Body of pancreas (tissue), 4 donors: ENCODE measurements at regions not wholly inside any gene's neighbourhood (a gene's known extent, or its start where the extent isn't known, plus 50 kb on each side); places are given as distances from the start of the nearest gene placed in this dataset.

ENCODE experiments used
- CTCF ChIP-seq, 7 experiments: fragments of 450-650 bp in 4 of 7; fragments of 200-600 bp in 3 of 7; sonication (generic) in 3 of 7; IDR thresholded peaks; one replicate each; pipeline ENCODE4 v1.5.1; 2016 to 2019; ENCODE audit warnings: antibody characterized with exemption in 7 of 7
- POLR2A ChIP-seq, 3 donors: fragments of 450-650 bp; IDR thresholded peaks; one replicate each; pipeline ENCODE4 v1.6.1; 2016; ENCODE audit warnings: antibody characterized with exemption in 3 of 3, mild to moderate bottlenecking in 2 of 3

GRCh38 chr4:89420507-89420906 lies 112.9 kb upstream of the GPRIN3 start:
- TF ChIP-seq CTCF (IDR thresholded peaks at IDR 0.05) (no peak), POLR2A (IDR thresholded peaks at IDR 0.05) (no peak)
